ENCODE measurements at regions not wholly inside any gene's neighbourhood (a gene's known extent, or its start where the extent isn't known, plus 50 kb on each side); places are given as distances from the start of the nearest gene placed in this dataset.

DNA sequence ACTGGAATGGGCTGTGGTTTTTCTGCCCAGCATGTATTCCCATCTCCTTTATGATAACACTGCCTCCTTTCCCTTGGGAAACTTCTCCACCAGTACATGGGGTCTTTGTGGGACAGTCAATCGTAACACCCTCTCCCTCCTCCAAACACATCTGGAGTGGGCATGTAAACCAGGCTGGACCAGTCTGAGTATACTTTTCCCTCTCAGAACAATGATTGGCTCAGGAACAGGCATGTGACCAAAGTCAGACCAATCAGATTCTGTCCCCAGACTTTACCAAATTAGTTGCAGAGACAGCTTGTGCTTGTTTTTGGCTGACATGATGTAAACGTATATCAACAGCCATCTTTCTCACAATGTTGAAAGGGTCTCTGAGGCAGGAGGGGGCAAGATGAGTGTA is 97.1 kb upstream of the CRBN start:
- DNase-seq, result no peak
- no peak overlapping the region for H3K27ac ChIP-seq (ENCODE audit: low read depth in 1 of 2, low read length in 2 of 2)

DNA sequence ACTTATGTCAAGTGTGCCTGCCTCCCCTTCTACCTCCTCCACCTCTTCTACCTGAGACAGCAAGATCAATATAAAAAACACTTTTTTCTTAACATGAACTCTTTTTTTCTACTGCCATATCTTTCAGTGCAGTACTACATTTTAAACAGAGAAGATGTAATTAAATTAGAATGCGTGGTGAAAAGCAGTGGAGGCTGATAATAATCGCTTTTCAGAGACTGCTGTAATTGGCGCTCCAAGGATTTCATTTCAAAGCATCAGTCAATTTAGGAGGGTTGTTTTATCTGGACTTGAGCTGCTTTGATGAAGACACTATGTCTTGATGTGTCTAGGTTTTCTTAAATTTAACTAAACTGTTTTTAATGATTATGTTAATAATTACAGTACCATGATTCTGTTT is 85.3 kb upstream of the CRBN start:
- ATAC-seq (ENCODE audit: low FRiP score), result no peak
- Histone ChIP-seq H3K4me1 (ENCODE audit: control insufficient read depth in 1 of 2, insufficient read depth in 2 of 2, low read length in 2 of 2) (peaks cover 0 to 3% of the 10 kb centered on the region in 2 donors), H3K4me3 (ENCODE audit: low read length in 2 of 2) (no peak overlapping the region), H3K36me3 (ENCODE audit: control insufficient read depth in 1 of 2, insufficient read depth in 2 of 2, low read length in 1 of 2) (no peaks in the 10 kb centered on the region), H3K9me3 (ENCODE audit: control insufficient read depth, low read length) (no peaks in the 10 kb centered on the region), H3K27ac (ENCODE audit: low read depth in 1 of 2, low read length in 2 of 2) (no peak overlapping the region), H3K27me3 (ENCODE audit: control insufficient read depth in 1 of 2, insufficient read depth in 2 of 2, low read length in 1 of 2) (no peaks in the 10 kb centered on the region)
- WGBS, 2 donors, result 93% methylated on average over 3 of the region's 3 CpGs
- DNase-seq, result no peak
- intact Hi-C loops (cut with DNase I), result no loop called here

More for the DNA sequence above, 97.1 kb upstream of the CRBN start:
- no peak overlapping the region for H3K4me3 ChIP-seq (ENCODE audit: low read length in 2 of 2)
- H3K4me1 ChIP-seq (ENCODE audit: control insufficient read depth in 1 of 2, insufficient read depth in 2 of 2, low read length in 2 of 2), result no peaks in the 10 kb centered on the region
- no peaks in the 10 kb centered on the region for H3K27me3 ChIP-seq (ENCODE audit: control insufficient read depth in 1 of 2, insufficient read depth in 2 of 2, low read length in 1 of 2)
- no peaks in the 10 kb centered on the region for H3K36me3 ChIP-seq (ENCODE audit: control insufficient read depth in 1 of 2, insufficient read depth in 2 of 2, low read length in 1 of 2)
- ATAC-seq (ENCODE audit: low FRiP score), result no peak
- WGBS, 2 donors, result 74 to 89% methylated on average over 2 of the region's 2 CpGs
- intact Hi-C loops (cut with DNase I), result no loop called here
- peaks cover 2% of the 10 kb centered on the region for H3K9me3 ChIP-seq (ENCODE audit: control insufficient read depth, low read length)

DNA sequence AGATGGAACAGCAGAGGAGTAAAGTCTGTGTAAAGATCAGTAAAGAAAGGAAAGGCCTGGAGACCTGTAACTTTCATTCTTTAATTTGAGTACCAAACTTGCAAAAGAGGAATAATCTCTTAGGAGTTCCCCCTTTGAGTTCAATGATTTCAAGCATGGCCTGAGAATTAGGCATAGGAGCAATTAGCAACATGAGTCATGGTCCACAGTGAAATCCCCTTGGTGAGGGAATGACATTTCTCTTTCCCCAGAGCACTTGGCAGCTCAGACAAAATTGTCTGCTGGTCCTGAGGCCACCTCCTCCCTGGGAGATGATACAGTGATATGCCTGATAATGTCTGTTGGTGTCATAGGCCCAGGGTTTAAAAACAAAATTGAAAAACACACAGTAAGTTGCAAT is 81.4 kb upstream of the CRBN start:
- no peaks in the 10 kb centered on the region for H3K9me3 ChIP-seq (ENCODE audit: control insufficient read depth, low read length)
- no peak for DNase-seq
- intact Hi-C loops (cut with DNase I), result no loop called here
- H3K36me3 ChIP-seq (ENCODE audit: control insufficient read depth in 1 of 2, insufficient read depth in 2 of 2, low read length in 1 of 2), result no peaks in the 10 kb centered on the region
- H3K27ac ChIP-seq (ENCODE audit: low read depth in 1 of 2, low read length in 2 of 2), result no peak overlapping the region
- peaks cover 0 to 3% of the 10 kb centered on the region in 2 donors for H3K4me1 ChIP-seq (ENCODE audit: control insufficient read depth in 1 of 2, insufficient read depth in 2 of 2, low read length in 2 of 2)
- H3K27me3 ChIP-seq (ENCODE audit: control insufficient read depth in 1 of 2, insufficient read depth in 2 of 2, low read length in 1 of 2), result no peaks in the 10 kb centered on the region
- ATAC-seq (ENCODE audit: low FRiP score), result no peak
- H3K4me3 ChIP-seq (ENCODE audit: low read length in 2 of 2), result no peak overlapping the region

DNA sequence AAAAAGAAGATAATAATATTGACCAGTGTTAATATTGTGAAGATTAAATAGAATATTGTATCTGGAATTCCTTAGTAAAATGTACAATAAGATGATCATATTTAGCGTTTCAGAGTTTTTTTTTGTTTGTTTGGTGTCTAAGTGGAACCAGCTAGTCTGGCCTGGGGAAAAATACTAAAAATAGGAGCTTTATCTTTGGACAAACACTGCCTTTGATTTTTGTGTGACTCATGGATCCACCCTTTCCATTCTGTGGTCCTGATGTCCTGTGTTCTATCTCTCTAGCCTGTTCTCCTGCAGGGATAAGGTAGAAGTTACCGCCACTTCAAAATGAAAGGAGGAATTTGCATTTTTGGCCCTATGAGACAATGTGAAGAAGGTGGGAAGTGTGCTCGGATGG is 79.7 kb upstream of the CRBN start:
- no peaks in the 10 kb centered on the region for H3K36me3 ChIP-seq (ENCODE audit: control insufficient read depth in 1 of 2, insufficient read depth in 2 of 2, low read length in 1 of 2)
- peaks cover 0 to 3% of the 10 kb centered on the region in 2 donors for H3K4me1 ChIP-seq (ENCODE audit: control insufficient read depth in 1 of 2, insufficient read depth in 2 of 2, low read length in 2 of 2)
- H3K27me3 ChIP-seq (ENCODE audit: control insufficient read depth in 1 of 2, insufficient read depth in 2 of 2, low read length in 1 of 2), result no peaks in the 10 kb centered on the region
- ATAC-seq (ENCODE audit: low FRiP score) (no peak), DNase-seq (no peak)
- intact Hi-C loops (cut with DNase I), result no loop called here
- H3K9me3 ChIP-seq (ENCODE audit: control insufficient read depth, low read length), result no peaks in the 10 kb centered on the region
- H3K27ac ChIP-seq (ENCODE audit: low read depth in 1 of 2, low read length in 2 of 2), result no peak overlapping the region
- WGBS, 2 donors, result 59 to 62% methylated on average over 3 of the region's 3 CpGs
- H3K4me3 ChIP-seq (ENCODE audit: low read length in 2 of 2), result no peak overlapping the region

DNA sequence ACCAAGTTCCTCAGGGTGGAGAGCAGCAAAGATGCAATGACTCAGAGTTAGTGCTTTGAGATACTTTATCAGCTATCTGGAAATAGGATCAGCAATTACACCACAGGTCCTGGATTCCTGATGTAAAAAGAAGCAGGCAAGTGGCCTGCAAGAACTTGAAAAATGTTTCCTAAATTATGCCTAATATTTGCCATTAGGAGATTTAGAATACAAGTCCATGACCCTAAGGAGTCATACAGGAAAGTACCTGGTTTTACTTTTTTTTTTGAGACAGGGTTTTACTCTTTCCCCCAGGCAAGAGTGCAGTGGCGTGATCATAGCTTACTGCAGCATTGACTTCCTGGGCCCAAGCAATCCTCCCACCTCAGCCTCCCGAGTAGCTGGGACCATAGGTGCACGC is 78.8 kb upstream of the CRBN start:
- no peaks in the 10 kb centered on the region for H3K36me3 ChIP-seq (ENCODE audit: control insufficient read depth in 1 of 2, insufficient read depth in 2 of 2, low read length in 1 of 2)

DNA sequence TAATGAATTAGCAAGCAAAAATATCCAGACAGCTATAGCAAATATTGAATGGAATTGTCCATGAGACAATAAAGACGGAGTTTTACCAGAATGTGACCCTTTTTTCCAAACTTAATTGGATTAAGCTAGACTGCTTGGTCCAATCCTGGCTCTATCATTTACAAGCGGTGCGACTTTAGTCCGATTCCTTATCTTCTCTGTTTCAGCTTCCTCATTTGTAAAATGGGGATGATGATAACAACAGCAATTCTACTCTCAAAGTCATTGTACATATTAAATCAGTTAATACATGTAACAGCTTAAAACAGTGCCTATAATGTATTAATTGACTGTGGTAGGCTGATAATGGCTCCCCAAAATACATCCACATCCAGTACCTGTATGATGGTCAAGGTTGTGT is 62.1 kb upstream of the CRBN start:
- H3K9me3 ChIP-seq (ENCODE audit: control insufficient read depth, low read length), result peaks cover 2% of the 10 kb centered on the region
- H3K4me3 ChIP-seq (ENCODE audit: low read length in 2 of 2), result no peak overlapping the region
- 91 to 95% methylated on average over 4 of the region's 4 CpGs for WGBS, 2 donors

More for the DNA sequence above, 78.8 kb upstream of the CRBN start:
- ATAC-seq (ENCODE audit: low FRiP score) (no peak), DNase-seq (no peak)
- no peaks in the 10 kb centered on the region for H3K9me3 ChIP-seq (ENCODE audit: control insufficient read depth, low read length)
- no peak overlapping the region for H3K27ac ChIP-seq (ENCODE audit: low read depth in 1 of 2, low read length in 2 of 2)
- intact Hi-C loops (cut with DNase I), result no loop called here
- no peaks in the 10 kb centered on the region for H3K27me3 ChIP-seq (ENCODE audit: control insufficient read depth in 1 of 2, insufficient read depth in 2 of 2, low read length in 1 of 2)
- peaks cover 0 to 3% of the 10 kb centered on the region in 2 donors for H3K4me1 ChIP-seq (ENCODE audit: control insufficient read depth in 1 of 2, insufficient read depth in 2 of 2, low read length in 2 of 2)
- 94 to 96% methylated on average over 3 of the region's 3 CpGs for WGBS, 2 donors
- no peak overlapping the region for H3K4me3 ChIP-seq (ENCODE audit: low read length in 2 of 2)

DNA sequence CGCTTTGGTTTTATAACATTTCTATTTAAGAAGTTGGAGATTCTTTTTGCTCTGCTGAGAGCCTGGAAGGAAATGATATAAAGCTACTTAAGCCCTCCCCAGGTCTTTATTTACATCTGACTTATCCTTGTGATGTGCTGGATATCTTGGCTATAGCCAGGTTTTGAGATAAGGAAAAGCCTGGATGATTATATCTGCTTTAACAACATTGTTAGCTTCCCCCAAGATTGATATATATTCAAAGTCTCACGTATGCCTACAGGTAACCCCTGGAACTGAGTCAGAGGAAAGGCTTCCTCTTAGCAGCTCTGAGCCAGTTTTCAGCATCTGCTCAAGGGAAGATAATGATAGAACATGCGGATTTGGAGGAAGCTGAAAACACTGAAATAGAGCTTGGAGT is 61.5 kb upstream of the CRBN start:
- Histone ChIP-seq H3K9me3 (ENCODE audit: control insufficient read depth, low read length) (peaks cover 2% of the 10 kb centered on the region), H3K27me3 (ENCODE audit: control insufficient read depth in 1 of 2, insufficient read depth in 2 of 2, low read length in 1 of 2) (no peaks in the 10 kb centered on the region), H3K27ac (ENCODE audit: low read depth in 1 of 2, low read length in 2 of 2) (no peak overlapping the region), H3K36me3 (ENCODE audit: control insufficient read depth in 1 of 2, insufficient read depth in 2 of 2, low read length in 1 of 2) (no peaks in the 10 kb centered on the region), H3K4me1 (ENCODE audit: control insufficient read depth in 1 of 2, insufficient read depth in 2 of 2, low read length in 2 of 2) (no peaks in the 10 kb centered on the region), H3K4me3 (ENCODE audit: low read length in 2 of 2) (no peak overlapping the region)
- intact Hi-C loops (cut with DNase I), result no loop called here
- DNase-seq, result no peak
- ATAC-seq (ENCODE audit: low FRiP score), result no peak
- WGBS, 2 donors, result 67 to 73% methylated on average over 3 of the region's 3 CpGs

More for the DNA sequence above, 62.1 kb upstream of the CRBN start:
- H3K27me3 ChIP-seq (ENCODE audit: control insufficient read depth in 1 of 2, insufficient read depth in 2 of 2, low read length in 1 of 2), result no peaks in the 10 kb centered on the region
- ATAC-seq (ENCODE audit: low FRiP score) (no peak), DNase-seq (no peak)
- no peaks in the 10 kb centered on the region for H3K4me1 ChIP-seq (ENCODE audit: control insufficient read depth in 1 of 2, insufficient read depth in 2 of 2, low read length in 2 of 2)
- intact Hi-C loops (cut with DNase I), result no loop called here
- no peaks in the 10 kb centered on the region for H3K36me3 ChIP-seq (ENCODE audit: control insufficient read depth in 1 of 2, insufficient read depth in 2 of 2, low read length in 1 of 2)
- no peak overlapping the region for H3K27ac ChIP-seq (ENCODE audit: low read depth in 1 of 2, low read length in 2 of 2)

DNA sequence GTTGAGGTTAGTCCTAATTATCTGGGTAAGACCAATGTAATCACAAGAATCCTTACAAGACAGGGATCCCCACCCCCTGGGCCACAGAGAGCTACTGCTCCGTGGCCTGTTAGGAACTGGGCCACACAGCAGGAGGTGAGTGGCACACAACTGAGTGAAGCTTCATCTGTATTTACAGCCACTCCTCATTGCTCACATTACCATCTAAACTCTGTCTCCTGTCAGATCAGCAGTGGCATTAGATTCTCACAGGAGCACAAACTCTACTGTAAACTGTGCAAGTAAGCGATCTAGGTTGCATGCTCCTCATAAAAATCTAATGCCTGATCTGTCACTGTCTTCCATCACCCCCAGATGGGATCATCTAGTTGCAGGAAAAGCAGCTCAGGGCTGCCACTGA is 58.5 kb upstream of the CRBN start:
- Histone ChIP-seq H3K4me1 (ENCODE audit: control insufficient read depth in 1 of 2, insufficient read depth in 2 of 2, low read length in 2 of 2) (no peaks in the 10 kb centered on the region), H3K4me3 (ENCODE audit: low read length in 2 of 2) (no peak overlapping the region), H3K27ac (ENCODE audit: low read depth in 1 of 2, low read length in 2 of 2) (no peak overlapping the region), H3K36me3 (ENCODE audit: control insufficient read depth in 1 of 2, insufficient read depth in 2 of 2, low read length in 1 of 2) (no peaks in the 10 kb centered on the region), H3K27me3 (ENCODE audit: control insufficient read depth in 1 of 2, insufficient read depth in 2 of 2, low read length in 1 of 2) (no peaks in the 10 kb centered on the region), H3K9me3 (ENCODE audit: control insufficient read depth, low read length) (no peaks in the 10 kb centered on the region)
- ATAC-seq (ENCODE audit: low FRiP score), result no peak
- intact Hi-C loops (cut with DNase I), result no loop called here
- WGBS, 2 donors, result 83 to 94% methylated on average over 2 of the region's 2 CpGs
- DNase-seq, result no peak

DNA sequence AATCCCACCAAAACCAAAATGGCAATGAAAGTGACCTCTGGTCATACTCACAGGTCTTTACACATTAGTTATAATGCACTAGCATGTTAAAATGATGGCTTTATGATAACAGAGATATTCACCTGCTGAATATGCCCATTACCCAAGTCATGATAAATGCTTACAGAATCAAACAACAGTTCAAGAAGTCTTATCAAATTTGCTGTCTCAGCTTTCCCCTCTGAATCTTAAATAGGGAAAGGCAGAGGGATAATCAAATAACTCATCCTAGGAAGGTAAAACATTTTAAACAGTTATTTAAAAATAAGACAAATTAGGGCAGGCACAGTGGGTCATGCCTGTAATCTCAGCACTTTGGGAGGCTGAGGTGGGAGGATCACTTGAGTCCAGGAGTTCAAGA is 52.8 kb upstream of the CRBN start:
- Histone ChIP-seq H3K27me3 (ENCODE audit: control insufficient read depth in 1 of 2, insufficient read depth in 2 of 2, low read length in 1 of 2) (no peaks in the 10 kb centered on the region), H3K4me3 (ENCODE audit: low read length in 2 of 2) (no peak overlapping the region), H3K4me1 (ENCODE audit: control insufficient read depth in 1 of 2, insufficient read depth in 2 of 2, low read length in 2 of 2) (no peaks in the 10 kb centered on the region), H3K36me3 (ENCODE audit: control insufficient read depth in 1 of 2, insufficient read depth in 2 of 2, low read length in 1 of 2) (no peaks in the 10 kb centered on the region), H3K27ac (ENCODE audit: low read depth in 1 of 2, low read length in 2 of 2) (no peak overlapping the region), H3K9me3 (ENCODE audit: control insufficient read depth, low read length) (peaks cover 1% of the 10 kb centered on the region)
- ATAC-seq (ENCODE audit: low FRiP score), result no peak
- intact Hi-C loops (cut with DNase I), result no loop called here
- no peak for DNase-seq

Measured in aorta (tissue), 5 donors.